NCI-H524 (cell line): ENCODE measurements at regions not wholly inside any gene's neighbourhood (a gene's known extent, or its start where the extent isn't known, plus 50 kb on each side); places are given as distances from the start of the nearest gene placed in this dataset.
"Not testable (repeated sequence)": the region's sequence is repeated elsewhere in the genome, so short reads cannot be mapped to it uniquely, and the experiment has no call there.

Experiments used
- DNase-seq, 2 experiments: peaks; one replicate each; lab custom pipeline; 2025; lab: John Stamatoyannopoulos, UW

GRCh38 chr6:98323605-98324004 lies 510.8 kb upstream of the POU3F2 start:
- DNase-seq = no peak

GRCh38 chr6:98324446-98324845 lies 509.9 kb upstream of the POU3F2 start:
- DNase-seq = no peak

GRCh38 chr6:98325366-98325765 lies 509.0 kb upstream of the POU3F2 start:
- no peak for DNase-seq

GRCh38 chr6:98333273-98333672 lies 501.1 kb upstream of the POU3F2 start:
- DNase-seq = no peak

- peak in 1 of 2 experiments; percentile 5 for DNase-seq
Measured at GRCh38 chr6:98335594-98335993, 498.8 kb upstream of the POU3F2 start.

- DNase-seq = no peak
Measured at GRCh38 chr6:98339506-98339905, 494.9 kb upstream of the POU3F2 start.

- DNase-seq = no peak
Measured at GRCh38 chr6:98343004-98343403, 491.4 kb upstream of the POU3F2 start.

GRCh38 chr6:98343797-98344196 lies 490.6 kb upstream of the POU3F2 start:
- no peak for DNase-seq

- no peak for DNase-seq
Measured at GRCh38 chr6:98352348-98352747, 482.0 kb upstream of the POU3F2 start.

- DNase-seq = no peak
Measured at GRCh38 chr6:98358173-98358572, 476.2 kb upstream of the POU3F2 start.

GRCh38 chr6:98366371-98366770 lies 468.0 kb upstream of the POU3F2 start:
- DNase-seq = no peak

- DNase-seq = no peak
Measured at GRCh38 chr6:98380589-98380988, 453.8 kb upstream of the POU3F2 start.

- DNase-seq = no peak
Measured at GRCh38 chr6:98382246-98382645, 452.1 kb upstream of the POU3F2 start.

GRCh38 chr6:98384334-98384733 lies 450.0 kb upstream of the POU3F2 start:
- DNase-seq = no peak

GRCh38 chr6:98384801-98385200 lies 449.6 kb upstream of the POU3F2 start:
- no peak for DNase-seq

- no peak for DNase-seq
Measured at GRCh38 chr6:98395610-98396166, 438.7 kb upstream of the POU3F2 start.

GRCh38 chr6:98416027-98416426 lies 418.3 kb upstream of the POU3F2 start:
- DNase-seq = no peak

- not testable (repeated sequence) for DNase-seq
Measured at GRCh38 chr6:98416497-98417158, 417.7 kb upstream of the POU3F2 start.

GRCh38 chr6:98433325-98434056 lies 400.9 kb upstream of the POU3F2 start:
- DNase-seq = no peak

GRCh38 chr6:98443633-98444032 lies 390.7 kb upstream of the POU3F2 start:
- no peak for DNase-seq

GRCh38 chr6:98452685-98453084 lies 381.7 kb upstream of the POU3F2 start:
- no peak for DNase-seq

GRCh38 chr6:98454809-98455322 lies 379.5 kb upstream of the POU3F2 start:
- DNase-seq = no peak

GRCh38 chr6:98458708-98459107 lies 375.7 kb upstream of the POU3F2 start:
- no peak for DNase-seq
